A673 (cell line): ENCODE measurements at regions not wholly inside any gene's neighbourhood (a gene's known extent, or its start where the extent isn't known, plus 50 kb on each side); places are given as distances from the start of the nearest gene placed in this dataset.

Experiments
- BruUV-seq: library from RNA; stranded (reverse); fragments of 400-500 nt; replicated peaks from 2 replicates; lab custom pipeline; 2021; lab: Mats Ljungman, UMichigan
- CTCF ChIA-PET: fragments of 300-600 bp; sonication (Branson Sonifier 250); formaldehyde crosslinking; loops from one replicate; lab custom pipeline; 2022; ENCODE audit warnings: antibody characterized with exemption; lab: Charles Lee
- POLR2A ChIA-PET: fragments of 300-600 bp; sonication (Branson Sonifier 250); formaldehyde crosslinking; loops from one replicate; lab custom pipeline; 2022; ENCODE audit warnings: antibody characterized with exemption; ENCODE audit not compliant: low non-redundant PET; lab: Charles Lee
- DNase-seq: peaks from one replicate; pipeline ENCODE4 v3.0.0-alpha.2; 2015; ENCODE audit warnings: low spot score
- H3K27ac ChIP-seq: fragments of 200-600 bp; sonication (generic); 2 replicates; pipeline ENCODE4 v1.5.1; 2016; ENCODE audit warnings: mixed run types, low read depth, mild to moderate bottlenecking, mixed read lengths, antibody characterized with exemption, low read length; ENCODE audit not compliant: poor library complexity, severe bottlenecking
- H3K27me3 ChIP-seq: fragments of 200-600 bp; sonication (generic); replicated peaks from 2 replicates; pipeline ENCODE4 v1.6.1; 2017; ENCODE audit warnings: mixed run types, low read depth, mild to moderate bottlenecking, mixed read lengths, antibody characterized with exemption, low read length; ENCODE audit not compliant: insufficient read depth, poor library complexity
- H3K36me3 ChIP-seq: fragments of 200-600 bp; sonication (generic); 2 replicates; pipeline ENCODE4 v1.6.1; 2016; ENCODE audit warnings: mixed run types, mild to moderate bottlenecking, mixed read lengths, antibody characterized with exemption, low read length; ENCODE audit not compliant: insufficient read depth, poor library complexity, severe bottlenecking
- H3K4me1 ChIP-seq: fragments of 200-600 bp; sonication (generic); 2 replicates; pipeline ENCODE4 v1.6.1; 2017; ENCODE audit warnings: mixed run types, mild to moderate bottlenecking, mixed read lengths, antibody characterized with exemption, low read length; ENCODE audit not compliant: insufficient read depth, poor library complexity, severe bottlenecking
- H3K4me3 ChIP-seq: fragments of 200-600 bp; sonication (generic); 2 replicates; pipeline ENCODE4 v1.5.1; 2016; ENCODE audit warnings: low read depth, mixed run types, mild to moderate bottlenecking, mixed read lengths, low read length; ENCODE audit not compliant: poor library complexity, severe bottlenecking
- H3K9me3 ChIP-seq: fragments of 200-600 bp; sonication (generic); 2 replicates; pipeline ENCODE4 v1.6.1; 2016; ENCODE audit warnings: mixed run types, low read depth, mild to moderate bottlenecking, mixed read lengths, antibody characterized with exemption, low read length; ENCODE audit not compliant: poor library complexity, severe bottlenecking
- EZH2 ChIP-seq: fragments of 200-600 bp; sonication (generic); IDR thresholded peaks from 2 replicates; pipeline ENCODE4 v1.6.1; 2017; ENCODE audit warnings: borderline replicate concordance, low read depth, mild to moderate bottlenecking, mixed read lengths, antibody characterized with exemption, low read length; ENCODE audit not compliant: poor library complexity, severe bottlenecking
- intact Hi-C: fragments of 100-400 bp; cut with micrococcal nuclease; formaldehyde crosslinking; loops from one replicate; pipeline ENCODE4 v1.10.0; 2022; ENCODE audit not compliant: unreplicated experiment
- TF ChIP-seq, protein P1 (sequence below): fragments of 300-800, 200-600 bp; sonication (generic); conservative IDR thresholded peaks from 2 replicates; pipeline ENCODE4 v1.5.1; 2017; ENCODE audit warnings: low read depth, mild to moderate bottlenecking, antibody characterized with exemption, low read length, moderate library complexity, mixed read lengths

GRCh38 chr13:73827434-73827833 lies 306.8 kb downstream of the KLF12 start:
- no TSS peak for BruUV-seq
- TF ChIP-seq EZH2, result no peak
- TF ChIP-seq, protein P1, sequence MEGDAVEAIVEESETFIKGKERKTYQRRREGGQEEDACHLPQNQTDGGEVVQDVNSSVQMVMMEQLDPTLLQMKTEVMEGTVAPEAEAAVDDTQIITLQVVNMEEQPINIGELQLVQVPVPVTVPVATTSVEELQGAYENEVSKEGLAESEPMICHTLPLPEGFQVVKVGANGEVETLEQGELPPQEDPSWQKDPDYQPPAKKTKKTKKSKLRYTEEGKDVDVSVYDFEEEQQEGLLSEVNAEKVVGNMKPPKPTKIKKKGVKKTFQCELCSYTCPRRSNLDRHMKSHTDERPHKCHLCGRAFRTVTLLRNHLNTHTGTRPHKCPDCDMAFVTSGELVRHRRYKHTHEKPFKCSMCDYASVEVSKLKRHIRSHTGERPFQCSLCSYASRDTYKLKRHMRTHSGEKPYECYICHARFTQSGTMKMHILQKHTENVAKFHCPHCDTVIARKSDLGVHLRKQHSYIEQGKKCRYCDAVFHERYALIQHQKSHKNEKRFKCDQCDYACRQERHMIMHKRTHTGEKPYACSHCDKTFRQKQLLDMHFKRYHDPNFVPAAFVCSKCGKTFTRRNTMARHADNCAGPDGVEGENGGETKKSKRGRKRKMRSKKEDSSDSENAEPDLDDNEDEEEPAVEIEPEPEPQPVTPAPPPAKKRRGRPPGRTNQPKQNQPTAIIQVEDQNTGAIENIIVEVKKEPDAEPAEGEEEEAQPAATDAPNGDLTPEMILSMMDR, result no peak
- peaks cover 27% of the 10 kb centered on the region for H3K4me1 ChIP-seq
- no peak for DNase-seq
- H3K4me3 ChIP-seq, result no peak overlapping the region
- intact Hi-C loops, result no loop called here
- no peak overlapping the region for H3K27ac ChIP-seq
- POLR2A ChIA-PET, result no interaction called here
- H3K9me3 ChIP-seq, result no peaks in the 10 kb centered on the region
- CTCF ChIA-PET, result no interaction called here
- H3K27me3 ChIP-seq, result no peaks in the 10 kb centered on the region
- no peaks in the 10 kb centered on the region for H3K36me3 ChIP-seq

- Histone ChIP-seq H3K4me3 (no peak overlapping the region), H3K36me3 (no peaks in the 10 kb centered on the region), H3K27ac (no peak overlapping the region), H3K4me1 (peaks cover 15% of the 10 kb centered on the region), H3K9me3 (no peaks in the 10 kb centered on the region), H3K27me3 (no peaks in the 10 kb centered on the region)
- TF ChIP-seq, protein P1, result no peak
- TF ChIP-seq EZH2, result no peak
- CTCF ChIA-PET, result no interaction called here
- no peak for DNase-seq
- POLR2A ChIA-PET, result no interaction called here
- intact Hi-C loops, result no loop called here
- no TSS peak for BruUV-seq
Observed at GRCh38 chr13:73825143-73825542, 309.1 kb downstream of the KLF12 start.

DNA sequence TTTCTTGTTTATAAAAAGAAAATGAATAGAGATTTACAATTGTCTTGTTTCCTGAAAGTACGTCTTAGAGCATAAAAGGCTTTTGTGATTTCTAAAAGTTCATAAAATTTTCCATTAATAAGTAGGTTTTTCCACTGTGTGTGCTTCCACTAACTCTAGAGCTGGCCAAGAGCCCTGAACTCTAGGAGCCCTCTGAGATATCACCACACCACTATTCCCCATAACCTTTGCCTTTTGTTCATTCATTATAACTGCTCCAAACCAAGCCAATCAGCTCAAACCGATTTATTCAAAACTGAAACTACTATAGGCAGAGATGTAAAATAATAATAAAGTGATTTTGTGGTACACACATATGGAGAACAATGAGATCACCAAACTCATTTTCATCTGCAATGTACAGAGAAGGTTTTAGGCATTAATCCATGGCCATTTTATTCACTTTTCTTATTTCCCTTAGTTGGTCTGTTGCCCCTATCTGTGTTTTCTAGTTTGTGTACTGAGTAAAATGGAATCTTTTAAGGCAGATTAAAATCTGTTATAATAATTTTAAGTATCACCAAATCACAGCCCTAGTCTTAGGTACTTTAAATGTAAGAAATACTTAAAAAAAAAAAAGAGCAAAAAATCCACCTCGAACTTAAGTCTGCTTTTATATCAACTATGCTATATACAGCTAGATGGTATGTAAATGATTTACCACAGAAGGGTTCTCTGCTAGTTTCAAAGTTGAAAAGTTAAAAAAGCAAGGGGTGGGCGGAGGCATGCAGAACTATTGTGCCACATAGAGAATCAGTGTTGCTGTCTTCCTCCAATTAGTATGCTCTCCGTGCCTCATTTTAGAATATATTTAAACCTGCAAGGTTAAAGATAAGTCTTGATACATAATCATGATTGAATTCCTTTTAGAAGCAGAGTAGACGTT lies 311.3 kb downstream of the KLF12 start:
- Histone ChIP-seq H3K9me3 (no peaks in the 10 kb centered on the region), H3K36me3 (no peaks in the 10 kb centered on the region), H3K4me3 (no peak overlapping the region), H3K27me3 (no peaks in the 10 kb centered on the region), H3K27ac (no peak overlapping the region), H3K4me1 (no peaks in the 10 kb centered on the region)
- TF ChIP-seq EZH2, result no peak
- TF ChIP-seq, protein P1, result no peak
- CTCF ChIA-PET, result no interaction called here
- no peak for DNase-seq
- POLR2A ChIA-PET, result no interaction called here
- BruUV-seq, result no TSS peak
- intact Hi-C loops, result no loop called here
